ENCODE measurements at regions not wholly inside any gene's neighbourhood (a gene's known extent, or its start where the extent isn't known, plus 50 kb on each side); places are given as distances from the start of the nearest gene placed in this dataset.
A peak's percentile ranks its signal among the peaks of the same experiment; 100 is the strongest.

- ATAC-seq: no peak
- WGBS, 2 donors: 36 to 38% methylated on average over 6 of the region's 6 CpGs
These were observed 476.6 kb upstream of the ROBO1 start for GRCh38 chr3:80244390-80244789.

GRCh38 chr3:80241791-80242190 lies 474.0 kb upstream of the ROBO1 start:
- no peak for TF ChIP-seq POLR2A (IDR thresholded peaks at IDR 0.05)
- TF ChIP-seq CTCF (IDR thresholded peaks at IDR 0.05): no peak

More at GRCh38 chr3:80244390-80244789, 476.6 kb upstream of the ROBO1 start:
- Histone ChIP-seq H3K27ac (no peak overlapping the region), H3K27me3 (no peaks in the 10 kb centered on the region), H3K36me3 (replicated peaks in 1 of 2; ENCODE audit: insufficient read depth in 1 of 2, low read depth in 2 of 2) (no peaks in the 10 kb centered on the region), H3K9me3 (no peaks in the 10 kb centered on the region), H3K4me1 (no peaks in the 10 kb centered on the region), H3K4me3 (no peak overlapping the region)
- TF ChIP-seq CTCF (IDR thresholded peaks at IDR 0.05): no peak
- TF ChIP-seq POLR2A (IDR thresholded peaks at IDR 0.05): no peak
- peak in 1 of 4 donors; percentile 2 for DNase-seq
- intact Hi-C loops (cut with DNase I): no loop called here

GRCh38 chr3:80239301-80239700 lies 471.5 kb upstream of the ROBO1 start:
- Histone ChIP-seq H3K27ac (no peak overlapping the region), H3K4me3 (no peak overlapping the region), H3K4me1 (no peaks in the 10 kb centered on the region), H3K36me3 (replicated peaks in 1 of 2; ENCODE audit: insufficient read depth in 1 of 2, low read depth in 2 of 2) (no peaks in the 10 kb centered on the region), H3K27me3 (no peaks in the 10 kb centered on the region), H3K9me3 (no peaks in the 10 kb centered on the region)
- intact Hi-C loops (cut with DNase I): no loop called here
- WGBS, 2 donors: 12 to 15% methylated on average over 3 of the region's 3 CpGs
- no peak for ATAC-seq
- DNase-seq: no peak
- TF ChIP-seq CTCF (IDR thresholded peaks at IDR 0.05): no peak
- TF ChIP-seq POLR2A (IDR thresholded peaks at IDR 0.05): no peak

More at GRCh38 chr3:80241791-80242190, 474.0 kb upstream of the ROBO1 start:
- WGBS, 2 donors: 78 to 94% methylated on average over 1 of the region's 1 CpG
- H3K4me3 ChIP-seq: no peak overlapping the region
- no peaks in the 10 kb centered on the region for H3K36me3 ChIP-seq (replicated peaks in 1 of 2; ENCODE audit: insufficient read depth in 1 of 2, low read depth in 2 of 2)
- ATAC-seq: no peak
- no peaks in the 10 kb centered on the region for H3K4me1 ChIP-seq
- intact Hi-C loops (cut with DNase I): no loop called here
- H3K27me3 ChIP-seq: no peaks in the 10 kb centered on the region
- no peak for DNase-seq
- no peaks in the 10 kb centered on the region for H3K9me3 ChIP-seq
- H3K27ac ChIP-seq: no peak overlapping the region

GRCh38 chr3:80238606-80239005 lies 470.8 kb upstream of the ROBO1 start:
- intact Hi-C loops (cut with DNase I): no loop called here

More at GRCh38 chr3:80238606-80239005, 470.8 kb upstream of the ROBO1 start:
- 7 to 23% methylated on average over 1 of the region's 1 CpG for WGBS, 2 donors
- no peak for TF ChIP-seq POLR2A (IDR thresholded peaks at IDR 0.05)
- TF ChIP-seq CTCF (IDR thresholded peaks at IDR 0.05): no peak
- no peaks in the 10 kb centered on the region for H3K9me3 ChIP-seq
- ATAC-seq (no peak), DNase-seq (no peak)
- H3K4me3 ChIP-seq: no peak overlapping the region
- no peak overlapping the region for H3K27ac ChIP-seq
- H3K27me3 ChIP-seq: no peaks in the 10 kb centered on the region
- no peaks in the 10 kb centered on the region for H3K36me3 ChIP-seq (replicated peaks in 1 of 2; ENCODE audit: insufficient read depth in 1 of 2, low read depth in 2 of 2)
- H3K4me1 ChIP-seq: no peaks in the 10 kb centered on the region
